Esophagus (tissue), 2 donors: ENCODE measurements at regions not wholly inside any gene's neighbourhood (a gene's known extent, or its start where the extent isn't known, plus 50 kb on each side); places are given as distances from the start of the nearest gene placed in this dataset.

Source experiments
- H3K27ac ChIP-seq, 2 donors: one replicate each; pipeline ENCODE4 v1.5.1; 2013; ENCODE audit warnings: low read depth in 2 of 2, mild to moderate bottlenecking in 2 of 2, inconsistent platforms in 1 of 2, low read length in 1 of 2, moderate library complexity in 1 of 2
- H3K27me3 ChIP-seq, 2 donors: one replicate each; pipeline ENCODE4 v1.6.1; 2013; ENCODE audit warnings: low read length in 2 of 2, control low read depth in 1 of 2, mild to moderate bottlenecking in 1 of 2; ENCODE audit not compliant: insufficient read depth in 2 of 2, control insufficient read depth in 1 of 2
- H3K36me3 ChIP-seq, 2 donors: one replicate each; pipeline ENCODE4 v1.6.1; 2013; ENCODE audit warnings: low read length in 1 of 2; ENCODE audit not compliant: control insufficient read depth in 2 of 2, insufficient read depth in 2 of 2
- H3K4me1 ChIP-seq, 2 donors: one replicate each; pipeline ENCODE4 v1.6.1; 2013; ENCODE audit warnings: low read length in 1 of 2; ENCODE audit not compliant: control insufficient read depth in 2 of 2, insufficient read depth in 2 of 2
- H3K4me3 ChIP-seq, 2 donors: one replicate each; pipeline ENCODE4 v1.5.1; 2013; ENCODE audit warnings: low read length in 2 of 2, mild to moderate bottlenecking in 2 of 2, low read depth in 1 of 2, moderate library complexity in 1 of 2
- H3K9me3 ChIP-seq, 2 donors: one replicate each; pipeline ENCODE4 v1.6.1; 2013; ENCODE audit warnings: mild to moderate bottlenecking in 2 of 2, low read depth in 1 of 2, low read length in 1 of 2, moderate library complexity in 1 of 2; ENCODE audit not compliant: control insufficient read depth in 2 of 2, insufficient read depth in 1 of 2
- WGBS, 2 donors: extraction: QIAGEN DNeasy Blood & Tissue Kit; methylation state at CpG; one replicate each; pipeline ENCODE4 v1.1.7; 2013; 5-methylcytosine and 5-hydroxymethylcytosine counted together
- donor health status: healthy with polysubstance abuse.
- donor health status: Bipolar disorder and iron deficiency.

- no peaks in the 10 kb centered on the region for H3K27me3 ChIP-seq
- H3K9me3 ChIP-seq, result no peaks in the 10 kb centered on the region
- H3K27ac ChIP-seq, result no peak overlapping the region
- 82 to 88% methylated on average over 2 of the region's 2 CpGs for WGBS, 2 donors
- H3K4me3 ChIP-seq, result no peak overlapping the region
- no peaks in the 10 kb centered on the region for H3K4me1 ChIP-seq
- H3K36me3 ChIP-seq, result no peaks in the 10 kb centered on the region
Measured at GRCh38 chr1:113333056-113333455, 57.3 kb upstream of the MAGI3 start.

- H3K9me3 ChIP-seq, result no peaks in the 10 kb centered on the region
- no peak overlapping the region for H3K27ac ChIP-seq
- H3K4me1 ChIP-seq, result no peaks in the 10 kb centered on the region
- H3K36me3 ChIP-seq, result no peaks in the 10 kb centered on the region
- no peak overlapping the region for H3K4me3 ChIP-seq
- H3K27me3 ChIP-seq, result no peaks in the 10 kb centered on the region
- 91 to 93% methylated on average over 1 of the region's 1 CpG for WGBS, 2 donors
Measured at GRCh38 chr1:113340038-113340437, 50.3 kb upstream of the MAGI3 start.
